Upper lobe of left lung (tissue), 4 donors: ENCODE measurements at regions not wholly inside any gene's neighbourhood (a gene's known extent, or its start where the extent isn't known, plus 50 kb on each side); places are given as distances from the start of the nearest gene placed in this dataset.
"Not testable (repeated sequence)": the region's sequence is repeated elsewhere in the genome, so short reads cannot be mapped to it uniquely, and the experiment has no call there.

ENCODE experiments used
- CTCF ChIP-seq, 6 experiments: fragments of 450-650 bp in 4 of 6; fragments of 200-600 bp in 2 of 6; sonication (generic) in 2 of 6; IDR thresholded peaks; one replicate each; pipeline ENCODE4 v1.5.1; 2016 to 2019; ENCODE audit warnings: antibody characterized with exemption in 6 of 6
- EP300 ChIP-seq, 4 donors: sonication (generic); formaldehyde crosslinking; IDR thresholded peaks; one replicate each; pipeline ENCODE4 v1.5.1; 2017; ENCODE audit warnings: antibody characterized with exemption in 4 of 4, control low read depth in 2 of 4

DNA sequence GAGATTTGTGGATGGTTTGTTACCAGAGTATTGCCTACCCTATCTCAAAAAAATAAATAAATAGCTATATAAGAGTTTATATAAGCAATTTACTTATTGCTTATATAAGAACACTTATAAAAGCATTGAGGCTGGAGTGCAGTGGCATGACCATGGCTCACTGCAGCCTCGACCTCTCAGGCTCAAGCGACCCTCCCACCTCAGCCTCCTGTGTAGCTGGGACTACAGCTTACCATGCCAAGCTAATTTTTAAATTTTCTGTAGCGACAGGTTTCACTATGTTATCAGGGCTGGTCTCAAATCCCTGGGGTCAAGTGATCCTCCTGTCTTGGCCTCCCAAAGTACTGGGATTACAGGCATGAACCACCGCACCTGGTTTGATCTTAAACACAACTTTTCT lies 170.6 kb downstream of the POTEB3 start:
- not testable (repeated sequence) for TF ChIP-seq EP300, CTCF (IDR thresholded peaks at IDR 0.05)
